Esophagus muscularis mucosa (tissue), 4 donors: ENCODE measurements at regions not wholly inside any gene's neighbourhood (a gene's known extent, or its start where the extent isn't known, plus 50 kb on each side); places are given as distances from the start of the nearest gene placed in this dataset.
"Not testable (repeated sequence)": the region's sequence is repeated elsewhere in the genome, so short reads cannot be mapped to it uniquely, and the experiment has no call there.

Experiments
- DNase-seq: peaks from one replicate; pipeline ENCODE4 v3.0.0-alpha.2; 2017; ENCODE audit errors: extremely low spot score
- H3K27ac ChIP-seq, 4 donors: fragments of 200-600 bp; sonication (generic); replicated peaks in 1 of 4; 1 replicate in 3 of 4; 2 replicates in 1 of 4; pipeline ENCODE4 v1.5.1; 2016 to 2019; ENCODE audit warnings: mild to moderate bottlenecking in 1 of 4
- H3K27me3 ChIP-seq, 4 donors: fragments of 200-600 bp; sonication (generic); one replicate each; pipeline versions ENCODE4 v1.5.1 to v1.6.0; 2016 to 2019
- H3K36me3 ChIP-seq, 4 donors: fragments of 200-600 bp; sonication (generic); one replicate each; pipeline ENCODE4 v1.5.1; 2016 to 2019
- H3K4me1 ChIP-seq, 4 donors: fragments of 200-600 bp; sonication (generic); one replicate each; pipeline ENCODE4 v1.5.1; 2016 to 2019
- H3K4me3 ChIP-seq, 4 donors: fragments of 200-600 bp; sonication (generic); 1 replicate in 2 of 4; 2 replicates in 2 of 4; pipeline ENCODE4 v1.5.1; 2016 to 2019; ENCODE audit warnings: mild to moderate bottlenecking in 4 of 4, moderate library complexity in 1 of 4
- H3K9me3 ChIP-seq, 4 donors: fragments of 200-600 bp; sonication (generic); 1 replicate in 3 of 4; 2 replicates in 1 of 4; pipeline ENCODE4 v1.5.1; 2016 to 2019
- EP300 ChIP-seq: sonication (generic); formaldehyde crosslinking; IDR thresholded peaks from one replicate; pipeline ENCODE4 v1.6.1; 2017; ENCODE audit warnings: antibody characterized with exemption
- POLR2A ChIP-seq: fragments of 450-650 bp; IDR thresholded peaks from one replicate; pipeline ENCODE4 v1.6.1; 2017; ENCODE audit warnings: antibody characterized with exemption, moderate library complexity, mild to moderate bottlenecking, low read depth
- POLR2AphosphoS5 ChIP-seq, 2 donors: sonication (generic); formaldehyde crosslinking; IDR thresholded peaks; one replicate each; pipeline ENCODE4 v1.6.1; 2017; ENCODE audit warnings: antibody characterized with exemption in 2 of 2
- WGBS: methylation state at CpG from one replicate; pipeline ENCODE4 v1.1.5; 2018; 5-methylcytosine and 5-hydroxymethylcytosine counted together
- intact Hi-C: fragments of 100-400 bp; cut with DNase I; formaldehyde crosslinking; loops from one replicate; pipeline ENCODE4 v1.15.1; 2023
- TF ChIP-seq, protein P1 (sequence below), 3 experiments: fragments of 200-600 bp in 2 of 3; fragments of 450-650 bp in 1 of 3; sonication (generic) in 2 of 3; IDR thresholded peaks; one replicate each; pipeline ENCODE4 v1.5.1; 2017 to 2019; ENCODE audit warnings: antibody characterized with exemption in 3 of 3, mild to moderate bottlenecking in 2 of 3, moderate library complexity in 1 of 3

GRCh38 chr1:193905288-193906085 lies 719.1 kb upstream of the B3GALT2 start:
- 68% methylated on average over 5 of the region's 5 CpGs for WGBS
- no peak for DNase-seq
- Histone ChIP-seq H3K36me3 (no peaks in the 10 kb centered on the region), H3K4me3 (no peak overlapping the region), H3K27ac (no peak overlapping the region), H3K9me3 (no peaks in the 10 kb centered on the region), H3K4me1 (peaks cover 0 to 3% (median 0%) of the 10 kb centered on the region in 4 donors), H3K27me3 (no peaks in the 10 kb centered on the region)
- intact Hi-C loops, result no loop called here
- TF ChIP-seq, protein P1, sequence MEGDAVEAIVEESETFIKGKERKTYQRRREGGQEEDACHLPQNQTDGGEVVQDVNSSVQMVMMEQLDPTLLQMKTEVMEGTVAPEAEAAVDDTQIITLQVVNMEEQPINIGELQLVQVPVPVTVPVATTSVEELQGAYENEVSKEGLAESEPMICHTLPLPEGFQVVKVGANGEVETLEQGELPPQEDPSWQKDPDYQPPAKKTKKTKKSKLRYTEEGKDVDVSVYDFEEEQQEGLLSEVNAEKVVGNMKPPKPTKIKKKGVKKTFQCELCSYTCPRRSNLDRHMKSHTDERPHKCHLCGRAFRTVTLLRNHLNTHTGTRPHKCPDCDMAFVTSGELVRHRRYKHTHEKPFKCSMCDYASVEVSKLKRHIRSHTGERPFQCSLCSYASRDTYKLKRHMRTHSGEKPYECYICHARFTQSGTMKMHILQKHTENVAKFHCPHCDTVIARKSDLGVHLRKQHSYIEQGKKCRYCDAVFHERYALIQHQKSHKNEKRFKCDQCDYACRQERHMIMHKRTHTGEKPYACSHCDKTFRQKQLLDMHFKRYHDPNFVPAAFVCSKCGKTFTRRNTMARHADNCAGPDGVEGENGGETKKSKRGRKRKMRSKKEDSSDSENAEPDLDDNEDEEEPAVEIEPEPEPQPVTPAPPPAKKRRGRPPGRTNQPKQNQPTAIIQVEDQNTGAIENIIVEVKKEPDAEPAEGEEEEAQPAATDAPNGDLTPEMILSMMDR (IDR thresholded peaks at IDR 0.05), result no peak
- TF ChIP-seq POLR2AphosphoS5 (IDR thresholded peaks at IDR 0.05) (no peak), EP300 (no peak), POLR2A (no peak)

DNA sequence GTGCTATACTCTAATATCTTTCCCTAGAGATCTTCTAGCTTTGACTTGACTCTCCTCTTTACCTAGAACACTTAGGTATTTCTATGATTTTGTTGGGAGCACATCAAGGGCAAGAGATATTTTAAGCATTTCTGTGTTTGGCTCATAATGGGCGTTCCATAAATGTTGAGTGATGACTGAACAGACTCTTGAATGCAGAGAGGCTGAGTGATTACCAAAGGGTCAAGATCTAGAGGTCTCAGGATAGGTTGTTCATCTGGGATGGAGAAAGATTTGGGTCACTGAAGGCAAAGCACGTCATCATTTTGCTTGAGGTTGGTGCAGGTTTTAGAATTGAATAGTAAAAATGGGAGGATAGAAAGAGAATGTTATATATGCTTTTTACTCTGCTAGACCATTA lies 705.4 kb upstream of the B3GALT2 start:
- 82% methylated on average over 2 of the region's 2 CpGs for WGBS
- Histone ChIP-seq H3K36me3 (no peaks in the 10 kb centered on the region), H3K9me3 (no peaks in the 10 kb centered on the region), H3K27me3 (no peaks in the 10 kb centered on the region), H3K4me1 (no peaks in the 10 kb centered on the region), H3K27ac (no peak overlapping the region), H3K4me3 (no peak overlapping the region)
- TF ChIP-seq, protein P1 (IDR thresholded peaks at IDR 0.05), result no peak
- no peak for TF ChIP-seq POLR2AphosphoS5 (IDR thresholded peaks at IDR 0.05)
- no peak for TF ChIP-seq POLR2A
- TF ChIP-seq EP300, result no peak
- intact Hi-C loops, result no loop called here
- no peak for DNase-seq

- TF ChIP-seq EP300 (no peak), POLR2A (no peak), POLR2AphosphoS5 (IDR thresholded peaks at IDR 0.05) (no peak)
- TF ChIP-seq, protein P1 (IDR thresholded peaks at IDR 0.05), result no peak
- intact Hi-C loops, result no loop called here
- H3K9me3 ChIP-seq, result no peaks in the 10 kb centered on the region
- WGBS, result 76% methylated on average over 1 of the region's 1 CpG
- no peaks in the 10 kb centered on the region for H3K36me3 ChIP-seq
- no peak overlapping the region for H3K27ac ChIP-seq
- H3K27me3 ChIP-seq, result no peaks in the 10 kb centered on the region
- no peak for DNase-seq
- H3K4me1 ChIP-seq, result no peaks in the 10 kb centered on the region
- H3K4me3 ChIP-seq, result no peak overlapping the region
Observed at GRCh38 chr1:193890935-193891334, 704.5 kb upstream of the B3GALT2 start.

DNA sequence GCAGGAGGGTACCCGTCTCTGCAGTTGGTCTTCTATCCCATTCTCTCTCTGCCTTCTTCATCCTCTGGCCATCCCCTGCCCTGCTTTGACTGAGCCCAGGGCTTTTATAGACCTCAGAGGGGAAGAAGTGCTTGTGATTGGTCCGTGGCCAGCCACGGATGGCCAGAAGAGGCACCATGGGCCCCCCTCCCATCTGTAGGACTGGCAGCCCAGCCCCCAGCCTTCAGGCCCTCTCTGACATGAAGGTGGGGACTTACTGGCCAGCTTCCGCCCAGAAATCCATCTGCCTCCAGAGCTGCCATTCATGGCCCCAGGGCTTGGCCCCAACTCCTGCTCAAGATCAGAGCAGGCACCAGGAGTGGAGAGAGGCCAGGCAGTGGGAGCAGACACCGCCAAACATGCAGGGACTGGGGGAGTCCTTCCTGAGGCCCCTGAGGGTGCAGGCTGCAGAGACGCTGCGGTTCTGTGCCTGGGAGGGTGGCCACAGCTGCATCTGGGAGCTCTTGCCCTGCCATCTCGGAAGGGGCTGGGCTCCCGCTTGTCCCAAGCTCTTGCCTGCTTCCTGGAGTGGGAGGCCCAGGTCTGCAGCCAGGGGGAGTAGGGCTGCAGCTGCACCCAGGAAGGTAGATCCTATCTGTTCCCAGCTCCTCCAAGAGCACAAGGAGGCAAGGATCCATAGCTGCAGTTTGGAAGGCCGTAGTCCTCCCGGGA lies 698.6 kb upstream of the B3GALT2 start:
- Histone ChIP-seq H3K27ac (no peak overlapping the region), H3K4me3 (no peak overlapping the region), H3K36me3 (no peaks in the 10 kb centered on the region), H3K27me3 (no peaks in the 10 kb centered on the region), H3K4me1 (no peaks in the 10 kb centered on the region), H3K9me3 (no peaks in the 10 kb centered on the region)
- DNase-seq, result no peak
- TF ChIP-seq POLR2A, result no peak
- TF ChIP-seq, protein P1 (IDR thresholded peaks at IDR 0.05), result no peak
- TF ChIP-seq EP300, result no peak
- TF ChIP-seq POLR2AphosphoS5 (IDR thresholded peaks at IDR 0.05), result no peak
- intact Hi-C loops, result no loop called here
- 94% methylated on average over 6 of the region's 11 CpGs for WGBS

DNA sequence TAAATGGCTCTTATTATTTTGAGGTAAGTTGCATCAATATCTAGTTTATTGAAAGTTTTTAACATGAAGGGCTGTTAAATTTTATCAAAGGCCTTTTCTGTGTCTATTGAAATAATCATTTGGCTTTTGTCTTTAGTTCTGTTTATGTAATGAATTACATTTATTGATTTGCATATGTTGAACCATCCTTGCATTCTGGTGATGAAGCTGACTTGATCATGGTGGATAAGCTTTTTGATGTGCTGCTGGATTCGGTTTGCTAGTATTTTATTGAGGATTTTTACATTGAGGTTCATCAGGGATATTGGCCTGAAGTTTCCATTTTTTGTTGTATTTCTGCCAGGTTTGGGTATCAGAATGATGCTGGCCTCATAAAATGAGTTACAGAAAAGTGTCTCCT lies 691.5 kb upstream of the B3GALT2 start:
- H3K9me3 ChIP-seq, result peaks cover 0 to 14% (median 12%) of the 10 kb centered on the region in 4 donors
- H3K27me3 ChIP-seq, H3K4me3 ChIP-seq, H3K36me3 ChIP-seq, H3K4me1 ChIP-seq, DNase-seq, H3K27ac ChIP-seq, intact Hi-C loops: not testable (repeated sequence)
- WGBS, result 90% methylated on average over 1 of the region's 1 CpG
